HFFc6 (cell line): ENCODE measurements at regions not wholly inside any gene's neighbourhood (a gene's known extent, or its start where the extent isn't known, plus 50 kb on each side); places are given as distances from the start of the nearest gene placed in this dataset.

Experiments
- DNase-seq: peaks from one replicate; pipeline ENCODE4 v3.0.0-alpha.2; 2018
- H3K27ac Mint-ChIP-seq: 2 replicates; pipeline ENCODE4 v1.8.0; 2020; ENCODE audit warnings: mild to moderate bottlenecking, mixed read lengths
- H3K27me3 Mint-ChIP-seq: 2 replicates; pipeline ENCODE4 v1.8.0; 2021; ENCODE audit warnings: mild to moderate bottlenecking, moderate library complexity, mixed read lengths; ENCODE audit not compliant: insufficient read depth
- H3K36me3 Mint-ChIP-seq: 2 replicates; pipeline ENCODE4 v1.8.0; 2021; ENCODE audit warnings: low read depth, mixed read lengths
- H3K4me1 Mint-ChIP-seq: 2 replicates; pipeline ENCODE4 v1.8.0; 2020; ENCODE audit warnings: low read depth, mixed read lengths
- H3K4me3 Mint-ChIP-seq: 2 replicates; pipeline ENCODE4 v1.8.0; 2020; ENCODE audit warnings: mild to moderate bottlenecking, moderate library complexity, mixed read lengths
- H3K9me3 Mint-ChIP-seq: 2 replicates; pipeline ENCODE4 v1.8.0; 2020; ENCODE audit warnings: mild to moderate bottlenecking, mixed read lengths
- TF ChIP-seq, protein P1 (sequence below): fragments of 200-600 bp; sonication (generic); IDR thresholded peaks from 2 replicates; pipeline ENCODE4 v1.5.0; 2021; ENCODE audit warnings: antibody characterized with exemption, mild to moderate bottlenecking

DNA sequence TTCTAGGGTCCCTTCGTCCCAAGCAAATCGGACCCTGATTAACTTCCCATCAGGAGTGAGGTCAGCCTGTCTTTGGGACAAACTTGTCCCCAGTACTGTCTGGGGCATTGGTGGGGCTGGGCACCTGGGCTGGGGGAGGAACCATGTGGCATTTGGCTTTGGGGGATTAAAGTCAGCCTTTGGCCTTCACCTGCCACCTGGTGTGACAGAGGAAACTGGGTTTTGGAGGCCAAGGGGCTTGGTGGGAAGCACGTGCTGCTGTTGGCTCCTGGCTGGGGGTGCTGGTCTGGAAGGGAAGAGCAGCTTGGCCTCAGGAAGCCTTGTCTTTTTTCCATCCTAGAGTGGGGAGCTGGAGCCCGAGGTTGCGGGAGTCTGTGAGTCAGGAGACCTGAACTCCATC is 78.4 kb upstream of the NECTIN1 start:
- no peak overlapping the region for H3K4me3 Mint-ChIP-seq
- no peaks in the 10 kb centered on the region for H3K36me3 Mint-ChIP-seq
- H3K27me3 Mint-ChIP-seq = peaks cover 46% of the 10 kb centered on the region
- TF ChIP-seq, protein P1, sequence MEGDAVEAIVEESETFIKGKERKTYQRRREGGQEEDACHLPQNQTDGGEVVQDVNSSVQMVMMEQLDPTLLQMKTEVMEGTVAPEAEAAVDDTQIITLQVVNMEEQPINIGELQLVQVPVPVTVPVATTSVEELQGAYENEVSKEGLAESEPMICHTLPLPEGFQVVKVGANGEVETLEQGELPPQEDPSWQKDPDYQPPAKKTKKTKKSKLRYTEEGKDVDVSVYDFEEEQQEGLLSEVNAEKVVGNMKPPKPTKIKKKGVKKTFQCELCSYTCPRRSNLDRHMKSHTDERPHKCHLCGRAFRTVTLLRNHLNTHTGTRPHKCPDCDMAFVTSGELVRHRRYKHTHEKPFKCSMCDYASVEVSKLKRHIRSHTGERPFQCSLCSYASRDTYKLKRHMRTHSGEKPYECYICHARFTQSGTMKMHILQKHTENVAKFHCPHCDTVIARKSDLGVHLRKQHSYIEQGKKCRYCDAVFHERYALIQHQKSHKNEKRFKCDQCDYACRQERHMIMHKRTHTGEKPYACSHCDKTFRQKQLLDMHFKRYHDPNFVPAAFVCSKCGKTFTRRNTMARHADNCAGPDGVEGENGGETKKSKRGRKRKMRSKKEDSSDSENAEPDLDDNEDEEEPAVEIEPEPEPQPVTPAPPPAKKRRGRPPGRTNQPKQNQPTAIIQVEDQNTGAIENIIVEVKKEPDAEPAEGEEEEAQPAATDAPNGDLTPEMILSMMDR = no peak
- no peaks in the 10 kb centered on the region for H3K4me1 Mint-ChIP-seq
- DNase-seq = no peak
- no peak overlapping the region for H3K27ac Mint-ChIP-seq
- H3K9me3 Mint-ChIP-seq = no peaks in the 10 kb centered on the region

DNA sequence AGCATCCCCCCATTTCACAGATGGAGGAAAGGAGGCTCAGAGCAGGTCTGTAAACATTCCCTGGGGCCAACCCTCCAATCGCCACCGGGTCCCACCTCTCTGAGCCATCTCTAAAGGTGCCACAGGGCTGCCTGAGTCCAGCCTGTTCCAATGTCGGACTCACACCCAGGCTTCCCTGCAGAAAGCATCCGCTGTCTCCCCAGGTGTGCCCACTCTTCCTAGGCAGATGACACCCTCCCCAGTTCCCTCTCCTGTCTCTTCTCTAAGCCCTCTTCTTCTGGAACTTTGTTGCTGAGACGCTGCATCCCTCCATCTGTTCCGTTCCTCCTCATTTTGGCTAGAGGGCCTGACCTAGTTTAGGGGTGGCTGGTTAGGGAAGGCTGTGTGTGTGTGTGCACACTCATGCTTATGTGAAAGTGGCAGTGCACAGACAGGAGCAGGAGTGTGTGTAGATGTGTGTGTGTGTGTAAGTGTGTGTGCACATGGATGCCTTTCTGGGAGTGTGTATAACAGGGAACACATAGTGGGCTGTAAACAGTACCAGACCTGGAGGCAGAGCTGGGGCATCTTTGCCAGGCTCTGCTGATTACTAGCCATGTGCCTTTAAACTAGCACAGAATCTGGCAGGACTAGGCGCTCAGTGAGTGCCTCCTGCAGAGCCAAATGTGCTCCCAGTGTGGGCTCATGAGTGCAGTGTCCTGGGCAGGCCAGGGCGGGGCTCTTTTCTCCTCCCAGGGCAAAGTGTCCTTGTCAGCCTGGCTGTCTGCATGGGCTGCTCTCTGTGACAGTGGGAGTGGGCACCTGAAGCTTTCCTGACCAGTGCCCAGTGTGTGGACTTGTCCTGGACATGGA is 77.3 kb upstream of the NECTIN1 start:
- H3K27ac Mint-ChIP-seq = no peak overlapping the region
- H3K4me3 Mint-ChIP-seq = no peak overlapping the region
- no peaks in the 10 kb centered on the region for H3K9me3 Mint-ChIP-seq
- peaks cover 42% of the 10 kb centered on the region for H3K27me3 Mint-ChIP-seq
- TF ChIP-seq, protein P1 = no peak
- DNase-seq = no peak
- H3K4me1 Mint-ChIP-seq = no peaks in the 10 kb centered on the region
- no peaks in the 10 kb centered on the region for H3K36me3 Mint-ChIP-seq

- H3K27me3 Mint-ChIP-seq = peaks cover 39% of the 10 kb centered on the region
- TF ChIP-seq, protein P1 = no peak
These were observed 76.7 kb upstream of the NECTIN1 start for GRCh38 chr11:119805663-119806062.

DNA sequence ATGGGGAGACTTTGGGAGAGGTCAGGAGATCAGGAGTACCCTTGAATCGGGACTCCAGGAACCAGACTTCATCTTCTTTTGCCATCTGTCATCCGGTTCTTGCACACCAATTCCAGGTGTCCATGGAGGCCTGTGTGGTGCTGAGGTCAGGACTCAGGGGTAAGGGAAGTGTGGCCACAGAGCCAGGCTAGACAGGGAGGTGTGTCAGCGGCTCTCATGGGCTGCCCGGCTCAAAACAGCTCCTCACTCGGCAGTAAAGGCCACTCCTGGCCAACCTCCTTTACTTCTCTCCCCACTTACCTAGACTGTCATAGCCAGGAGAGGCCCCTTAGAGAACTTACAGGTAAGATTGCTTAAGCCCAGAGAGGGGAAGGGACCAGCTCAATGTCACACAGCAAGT is 75.7 kb upstream of the NECTIN1 start:
- DNase-seq = no peak
- Mint-ChIP-seq H3K27me3 (peaks cover 44% of the 10 kb centered on the region), H3K9me3 (no peaks in the 10 kb centered on the region), H3K4me3 (no peak overlapping the region), H3K36me3 (no peaks in the 10 kb centered on the region), H3K27ac (no peak overlapping the region), H3K4me1 (no peaks in the 10 kb centered on the region)
- TF ChIP-seq, protein P1 = no peak

More at GRCh38 chr11:119805663-119806062, 76.7 kb upstream of the NECTIN1 start:
- DNase-seq = no peak
- Mint-ChIP-seq H3K27ac (no peak overlapping the region), H3K4me1 (no peaks in the 10 kb centered on the region), H3K36me3 (no peaks in the 10 kb centered on the region), H3K4me3 (no peak overlapping the region), H3K9me3 (no peaks in the 10 kb centered on the region)

GRCh38 chr11:119803726-119804294 is 74.8 kb upstream of the NECTIN1 start:
- TF ChIP-seq, protein P1 = no peak
- no peaks in the 10 kb centered on the region for H3K36me3 Mint-ChIP-seq
- H3K9me3 Mint-ChIP-seq = no peaks in the 10 kb centered on the region
- no peak for DNase-seq
- no peak overlapping the region for H3K27ac Mint-ChIP-seq
- no peaks in the 10 kb centered on the region for H3K4me1 Mint-ChIP-seq
- H3K27me3 Mint-ChIP-seq = peaks cover 45% of the 10 kb centered on the region
- H3K4me3 Mint-ChIP-seq = no peak overlapping the region
